GM12878 (cell line): ENCODE measurements at regions not wholly inside any gene's neighbourhood (a gene's known extent, or its start where the extent isn't known, plus 50 kb on each side); places are given as distances from the start of the nearest gene placed in this dataset.

Experiments
- ATAC-seq: fragments of 200-7000 bp; cut with Tn5 transposase; 3 replicates; pipeline ENCODE4 v1.9.1; 2020; ENCODE audit warnings: mild to moderate bottlenecking, moderate library complexity
- BruUV-seq: library from RNA; stranded (reverse); fragments of 400-500 nt; replicated peaks from 2 replicates; lab custom pipeline; 2021; lab: Mats Ljungman, UMichigan
- CTCF ChIA-PET: fragments of 300-600 bp; sonication (Branson Sonifier 250); formaldehyde crosslinking; extraction: SDS; loops from one replicate; lab custom pipeline; 2021; ENCODE audit warnings: inconsistent platforms; lab: Yijun Ruan, JAX
- POLR2A ChIA-PET: fragments of 350-600 bp; formaldehyde crosslinking; extraction: SDS; loops from one replicate; lab custom pipeline; 2021; ENCODE audit warnings: inconsistent platforms; lab: Charles Lee
- RAD21 ChIA-PET: fragments of 300-600 bp; sonication (Branson Sonifier 250); formaldehyde crosslinking; loops from one replicate; lab custom pipeline; 2023; ENCODE audit warnings: antibody characterized with exemption; ENCODE audit not compliant: unreplicated experiment; lab: Charles Lee
- SMC1A ChIA-PET: fragments of 300-600 bp; sonication (Branson Sonifier 250); formaldehyde crosslinking; loops from one replicate; lab custom pipeline; 2023; ENCODE audit not compliant: unreplicated experiment, uncharacterized antibody; lab: Charles Lee
- DNase-seq: peaks from one replicate; pipeline ENCODE4 v3.0.0-alpha.2; 2011; ENCODE audit warnings: low read depth, low spot score
- FAIRE-seq: peaks from 3 replicates; lab custom pipeline; 2011; peaks lifted over from hg19 to GRCh38; lab: Jason Lieb, UNC
- H2AFZ ChIP-seq: 2 replicates; pipeline ENCODE4 v1.6.0; 2011; ENCODE audit warnings: low read depth, low read length, control low read depth; ENCODE audit not compliant: control insufficient read depth
- H3K27ac ChIP-seq: 2 replicates; pipeline ENCODE4 v1.5.1; 2011; ENCODE audit warnings: control low read depth; ENCODE audit not compliant: control insufficient read depth, insufficient read depth
- H3K27me3 ChIP-seq, 2 experiments: replicated peaks in 1 of 2; 2 replicates each; pipeline versions ENCODE4 v1.6.0 to v1.6.1; 2011; ENCODE audit warnings: low read length in 1 of 2; ENCODE audit not compliant: control insufficient read depth in 2 of 2, insufficient read depth in 2 of 2
- H3K36me3 ChIP-seq, 2 experiments: 2 replicates each; pipeline ENCODE4 v1.5.1; 2011; ENCODE audit warnings: low read length in 1 of 2; ENCODE audit not compliant: control insufficient read depth in 2 of 2, insufficient read depth in 2 of 2
- H3K4me1 ChIP-seq: 2 replicates; pipeline ENCODE4 v1.6.1; 2011; ENCODE audit warnings: mild to moderate bottlenecking, low read length, moderate library complexity, mixed read lengths; ENCODE audit not compliant: control insufficient read depth, insufficient read depth
- H3K4me2 ChIP-seq: 2 replicates; pipeline ENCODE4 v1.6.0; 2011; ENCODE audit warnings: control low read depth; ENCODE audit not compliant: control insufficient read depth, insufficient read depth
- H3K4me3 ChIP-seq: fragments of 200-600 bp; sonication (generic); 2 replicates; pipeline ENCODE4 v1.5.1; 2016
- H3K79me2 ChIP-seq: 2 replicates; pipeline ENCODE4 v1.6.0; 2011; ENCODE audit warnings: low read length; ENCODE audit not compliant: control insufficient read depth, insufficient read depth
- H3K9ac ChIP-seq: 2 replicates; pipeline ENCODE4 v1.8.0; 2011; ENCODE audit warnings: low read length, control low read depth, mixed read lengths; ENCODE audit not compliant: control insufficient read depth, insufficient read depth
- H3K9me3 ChIP-seq: replicated peaks from 3 replicates; pipeline ENCODE4 v1.5.1; 2011; ENCODE audit warnings: mild to moderate bottlenecking, low read length; ENCODE audit not compliant: control insufficient read depth, insufficient read depth
- H4K20me1 ChIP-seq: 2 replicates; pipeline ENCODE4 v1.6.0; 2011; ENCODE audit not compliant: control insufficient read depth, insufficient read depth
- ASH2L ChIP-seq: fragments of 300-600, 200-600 bp; sonication (generic); IDR thresholded peaks from 2 replicates; pipeline ENCODE4 v1.6.1; 2017; ENCODE audit warnings: low read depth, mild to moderate bottlenecking, borderline replicate concordance
- ATF7 ChIP-seq: fragments of 450-650 bp; IDR thresholded peaks from 2 replicates; pipeline ENCODE4 v1.6.1; 2016; ENCODE audit warnings: low read depth, mild to moderate bottlenecking
- BACH1 ChIP-seq: fragments of 450-650 bp; IDR thresholded peaks from 2 replicates; pipeline ENCODE4 v1.6.1; 2017; ENCODE audit warnings: mild to moderate bottlenecking, borderline replicate concordance
- BCL11A ChIP-seq: IDR thresholded peaks from 2 replicates; pipeline ENCODE4 v1.6.1; 2011; ENCODE audit warnings: low read depth, low read length
- CBFB ChIP-seq: IDR thresholded peaks from 2 replicates; pipeline ENCODE4 v1.6.1; 2016; ENCODE audit warnings: antibody characterized with exemption, low read depth
- GATAD2B ChIP-seq: fragments of 450-650 bp; conservative IDR thresholded peaks from 2 replicates; pipeline ENCODE4 v1.6.1; 2017; ENCODE audit warnings: low read depth, mild to moderate bottlenecking, moderate library complexity
- KAT2A ChIP-seq: conservative IDR thresholded peaks from 2 replicates; pipeline ENCODE4 v1.6.1; 2011; ENCODE audit warnings: low read depth, low read length; ENCODE audit not compliant: control insufficient read depth
- SIX5 ChIP-seq: IDR thresholded peaks from 2 replicates; pipeline ENCODE4 v1.6.1; 2011; ENCODE audit warnings: mild to moderate bottlenecking, low read depth, low read length, moderate library complexity; ENCODE audit not compliant: severe bottlenecking
- SREBF2 ChIP-seq: IDR thresholded peaks from 2 replicates; pipeline ENCODE4 v1.6.1; 2012; ENCODE audit warnings: mild to moderate bottlenecking, low read length
- SUPT20H ChIP-seq: IDR thresholded peaks from 2 replicates; pipeline ENCODE4 v1.6.1; 2011; ENCODE audit warnings: low read depth, mild to moderate bottlenecking, low read length, moderate library complexity, borderline replicate concordance; ENCODE audit not compliant: control insufficient read depth
- TAF1 ChIP-seq: IDR thresholded peaks from 2 replicates; pipeline ENCODE4 v1.6.1; 2011; ENCODE audit warnings: mild to moderate bottlenecking, low read depth, low read length, borderline replicate concordance
- USF1 ChIP-seq: IDR thresholded peaks from 2 replicates; pipeline ENCODE4 v1.6.1; 2011; ENCODE audit warnings: borderline replicate concordance, low read depth, mild to moderate bottlenecking, moderate library complexity, mixed read lengths, low read length; ENCODE audit not compliant: insufficient read depth; ENCODE audit errors: extremely low read length
- WRNIP1 ChIP-seq: IDR thresholded peaks from 2 replicates; pipeline ENCODE4 v1.6.1; 2011; ENCODE audit warnings: low read depth, low read length, improper control_type of control experiment, borderline replicate concordance
- YBX1 ChIP-seq: fragments of 450-650 bp; IDR thresholded peaks from 2 replicates; pipeline ENCODE4 v1.6.1; 2016; ENCODE audit warnings: antibody characterized with exemption
- ZNF24 ChIP-seq: fragments of 450-650 bp; IDR thresholded peaks from 2 replicates; pipeline ENCODE4 v1.6.1; 2017; ENCODE audit warnings: antibody characterized with exemption, mild to moderate bottlenecking
- WGBS: methylation state at CpG from one replicate; pipeline ENCODE4 v1.1.6; 2016; ENCODE audit warnings: low lambda C conversion rate; ENCODE audit not compliant: insufficient replicate concordance, insufficient coverage; ENCODE audit errors: missing lambda C conversion rate; 5-methylcytosine and 5-hydroxymethylcytosine counted together
- in situ Hi-C: fragments of 300-500 bp; cut with MboI; formaldehyde crosslinking; loops from 9 replicates; pipeline ENCODE4 v1.14.3; 2018; ENCODE audit warnings: mixed read lengths
- intact Hi-C: fragments of 100-400 bp; cut with micrococcal nuclease; formaldehyde crosslinking; loops from one replicate; pipeline ENCODE4 v1.14.2; 2022; ENCODE audit not compliant: unreplicated experiment

- SMC1A ChIA-PET: no interaction called here
- POLR2A ChIA-PET: no interaction called here
These were observed 932.2 kb downstream of the TBC1D22A start for GRCh38 chr22:47694536-47695130.

GRCh38 chr22:47693606-47694005, 931.2 kb downstream of the TBC1D22A start:
- BruUV-seq: no TSS peak
- FAIRE-seq (no peak), ATAC-seq (no peak), DNase-seq (no peak)
- SMC1A ChIA-PET: no interaction called here
- in situ Hi-C loops: no loop called here
- WGBS: 7% methylated on average over 6 of the region's 6 CpGs
- Histone ChIP-seq H4K20me1 (no peaks in the 10 kb centered on the region), H3K4me3 (no peak overlapping the region), H3K4me2 (no peak overlapping the region), H2AFZ (no peak overlapping the region), H3K27ac (no peak overlapping the region), H3K9me3 (no peaks in the 10 kb centered on the region; the same call in 2 of the 3 replicates), H3K79me2 (no peaks in the 10 kb centered on the region), H3K4me1 (no peaks in the 10 kb centered on the region), H3K9ac (no peak overlapping the region), H3K27me3 (no peaks in the 10 kb centered on the region), H3K36me3 (no peaks in the 10 kb centered on the region)
- intact Hi-C loops: no loop called here
- POLR2A ChIA-PET: no interaction called here
- CTCF ChIA-PET: no interaction called here
- RAD21 ChIA-PET: no interaction called here
- TF ChIP-seq TAF1 (no peak), SREBF2 (no peak), YBX1 (no peak), CBFB (no peak), BCL11A (no peak), GATAD2B (no peak), KAT2A (no peak), WRNIP1 (no peak), ASH2L (no peak), ATF7 (no peak), USF1 (no peak), BACH1 (no peak)

More at GRCh38 chr22:47694536-47695130, 932.2 kb downstream of the TBC1D22A start:
- H3K36me3 ChIP-seq: no peaks in the 10 kb centered on the region
- H3K27ac ChIP-seq: no peak overlapping the region
- FAIRE-seq (no peak), ATAC-seq (no peak), DNase-seq (no peak)
- 50% methylated on average over 4 of the region's 4 CpGs for WGBS
- no peaks in the 10 kb centered on the region for H4K20me1 ChIP-seq
- no peaks in the 10 kb centered on the region for H3K4me1 ChIP-seq
- H3K4me3 ChIP-seq: no peak overlapping the region
- no peaks in the 10 kb centered on the region; the same call in 2 of the 3 replicates for H3K9me3 ChIP-seq
- RAD21 ChIA-PET: no interaction called here
- H3K79me2 ChIP-seq: no peaks in the 10 kb centered on the region
- TF ChIP-seq ZNF24: peak; percentile 87
- no peak for TF ChIP-seq SUPT20H
- TF ChIP-seq SIX5: no peak
- in situ Hi-C loops (no loop called here), intact Hi-C loops (no loop called here)
- H3K9ac ChIP-seq: no peak overlapping the region
- no peak overlapping the region for H2AFZ ChIP-seq
- CTCF ChIA-PET: no interaction called here
- no TSS peak for BruUV-seq
- H3K27me3 ChIP-seq: no peaks in the 10 kb centered on the region
- H3K4me2 ChIP-seq: no peak overlapping the region
